ENCODE measurements at regions not wholly inside any gene's neighbourhood (a gene's known extent, or its start where the extent isn't known, plus 50 kb on each side); places are given as distances from the start of the nearest gene placed in this dataset.
"Not testable (repeated sequence)": the region's sequence is repeated elsewhere in the genome, so short reads cannot be mapped to it uniquely, and the experiment has no call there.

DNA sequence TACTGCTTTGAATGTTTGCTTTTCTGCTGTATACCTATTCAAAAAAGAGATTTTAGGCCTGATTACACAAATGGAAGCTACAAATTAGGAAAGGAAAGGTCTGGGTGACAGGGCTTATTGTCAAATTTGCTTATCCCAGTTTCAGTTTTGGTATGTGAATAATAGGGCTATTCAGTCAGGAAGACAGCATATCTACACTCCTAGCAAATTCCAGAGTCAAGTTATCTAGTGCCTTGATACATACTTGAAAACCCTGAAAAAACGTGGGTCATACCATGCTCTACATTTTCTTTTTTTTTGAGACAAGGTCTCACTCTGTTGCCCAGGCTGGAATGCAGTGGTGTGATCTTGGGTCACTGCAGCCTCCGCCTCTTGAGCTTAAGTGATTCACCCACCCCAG, 59.2 kb upstream of the CCDC180 start:
- not testable (repeated sequence) for DNase-seq

DNA sequence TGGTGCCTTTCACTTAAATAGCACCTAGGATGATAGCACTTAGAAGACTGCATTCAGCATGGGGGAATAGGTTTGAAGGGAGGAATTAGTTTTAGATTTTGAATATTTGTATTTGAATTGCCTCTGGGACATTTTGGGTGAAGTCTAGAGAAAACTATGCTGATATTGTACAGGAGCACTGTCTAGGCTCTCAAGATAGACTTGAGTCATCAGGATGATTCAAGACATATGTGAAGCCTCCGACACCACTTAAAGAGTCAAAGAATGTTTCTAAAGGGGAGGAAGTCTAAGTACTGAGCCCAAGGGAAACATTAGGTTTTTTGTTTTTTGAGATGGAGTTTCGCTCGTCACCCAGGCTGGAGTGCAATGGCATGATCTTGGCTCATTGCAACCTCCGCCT, 63.9 kb upstream of the CCDC180 start:
- no peak for DNase-seq

DNA sequence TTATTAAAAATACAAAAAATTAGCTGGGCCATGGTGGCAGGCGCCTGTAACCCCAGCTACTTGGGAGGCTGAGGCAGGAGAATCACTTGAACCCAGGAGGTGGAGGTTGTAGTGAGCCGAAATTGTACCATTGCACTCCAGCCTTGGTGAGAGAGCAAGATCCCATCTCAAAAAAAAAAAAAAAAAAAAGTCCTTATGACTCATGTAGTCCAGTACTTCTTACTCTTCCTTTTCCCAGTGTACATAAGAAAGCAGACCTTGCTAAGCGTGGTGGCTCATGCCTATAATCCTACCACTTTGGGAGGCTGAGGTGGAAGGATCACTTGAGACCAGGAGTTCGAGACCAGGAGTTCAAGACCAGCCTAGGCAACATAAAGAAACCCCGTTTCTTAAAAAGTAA, 66.0 kb upstream of the CCDC180 start:
- DNase-seq = not testable (repeated sequence)

DNA sequence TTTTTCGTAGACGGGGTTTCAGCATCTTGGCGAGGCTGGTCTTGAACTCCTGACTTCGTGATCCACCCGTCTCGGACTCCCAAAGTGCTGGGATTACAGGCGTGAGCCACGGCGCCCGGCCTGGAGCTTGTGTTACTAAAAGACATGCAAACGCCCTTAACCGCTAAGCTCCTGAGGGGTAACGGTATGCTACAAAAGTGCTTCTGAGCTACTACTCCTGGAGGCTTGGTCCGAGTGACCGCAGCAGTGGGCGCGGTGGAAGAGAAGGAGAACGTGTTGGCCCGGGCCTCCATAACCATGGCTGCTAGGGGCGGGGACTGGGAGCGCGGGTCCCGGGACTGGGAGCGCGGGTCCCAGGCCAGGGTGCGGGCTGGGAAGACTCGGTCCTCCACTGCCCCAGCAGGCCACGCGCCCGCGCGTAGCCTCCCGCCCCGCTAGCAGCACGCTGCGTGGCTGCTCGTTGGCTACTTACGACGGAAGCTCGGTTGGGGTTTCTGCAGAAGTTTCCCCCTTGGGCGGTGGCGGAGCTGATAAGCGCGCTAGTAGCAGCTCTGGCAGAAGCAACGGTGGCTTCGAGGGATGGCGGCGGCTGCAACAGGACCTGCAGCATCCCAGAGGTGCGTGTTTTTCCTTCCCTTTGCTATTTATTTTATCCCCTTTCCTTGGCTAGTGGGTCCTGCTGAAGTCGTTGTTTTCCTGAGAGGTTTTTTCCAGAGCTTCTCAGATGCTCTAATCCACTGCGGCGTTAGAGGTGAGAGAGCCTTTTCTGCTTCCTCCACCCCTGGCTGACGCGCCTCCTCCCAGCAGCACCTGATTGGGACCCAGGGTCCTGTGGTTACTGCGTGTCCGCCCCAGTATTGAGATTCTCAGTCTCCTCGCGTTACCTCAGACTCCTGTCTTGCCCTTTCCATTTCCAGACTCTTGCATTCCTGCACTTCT, 69.2 kb upstream of the CCDC180 start:
- peak; percentile 19 to 94 (median 89) for DNase-seq

DNA sequence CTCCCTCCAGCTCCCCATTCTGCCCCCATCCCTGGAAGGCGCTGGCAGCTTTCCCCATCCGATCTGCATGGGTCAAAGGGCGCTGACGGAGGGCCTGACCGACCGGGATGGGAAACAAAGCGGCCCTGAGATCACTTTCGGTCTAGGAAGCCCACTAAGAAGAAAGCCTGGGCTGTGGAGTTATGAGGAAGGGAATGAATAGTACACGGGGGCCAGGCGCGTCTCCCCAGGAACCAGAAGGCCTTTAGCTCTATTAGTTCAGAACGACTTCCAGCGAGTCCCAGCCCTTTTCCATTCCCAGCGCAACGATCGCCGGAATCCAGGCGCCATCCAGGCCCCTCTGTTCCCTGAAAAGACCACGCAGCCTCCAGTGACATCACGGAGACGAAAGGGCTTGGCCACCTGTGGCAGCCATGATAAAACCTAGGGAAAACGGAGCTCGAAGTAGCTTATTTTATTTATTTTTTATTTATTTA, 70.1 kb upstream of the CCDC180 start:
- peak in 1 of 3 experiments; percentile 46 for DNase-seq

DNA sequence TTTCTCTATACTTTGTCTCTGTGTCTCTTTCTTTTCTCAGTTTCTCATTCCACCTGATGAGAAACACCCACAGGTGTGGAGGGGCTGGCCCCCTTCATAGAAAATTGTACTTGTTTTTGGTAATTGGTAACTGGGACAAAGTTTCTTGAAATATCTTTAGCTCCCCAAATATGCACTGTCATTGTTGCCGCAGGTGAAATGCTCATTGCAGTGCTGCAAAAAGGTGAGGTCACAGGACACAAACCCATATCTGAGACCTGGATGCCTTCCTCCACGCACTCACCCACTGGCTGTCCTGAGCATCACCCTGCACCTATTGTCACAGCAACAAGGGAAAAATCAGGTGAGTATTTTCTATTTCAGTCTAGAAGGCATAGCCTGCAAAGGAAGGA, 74.5 kb upstream of the CCDC180 start:
- DNase-seq = not testable (repeated sequence)

DNA sequence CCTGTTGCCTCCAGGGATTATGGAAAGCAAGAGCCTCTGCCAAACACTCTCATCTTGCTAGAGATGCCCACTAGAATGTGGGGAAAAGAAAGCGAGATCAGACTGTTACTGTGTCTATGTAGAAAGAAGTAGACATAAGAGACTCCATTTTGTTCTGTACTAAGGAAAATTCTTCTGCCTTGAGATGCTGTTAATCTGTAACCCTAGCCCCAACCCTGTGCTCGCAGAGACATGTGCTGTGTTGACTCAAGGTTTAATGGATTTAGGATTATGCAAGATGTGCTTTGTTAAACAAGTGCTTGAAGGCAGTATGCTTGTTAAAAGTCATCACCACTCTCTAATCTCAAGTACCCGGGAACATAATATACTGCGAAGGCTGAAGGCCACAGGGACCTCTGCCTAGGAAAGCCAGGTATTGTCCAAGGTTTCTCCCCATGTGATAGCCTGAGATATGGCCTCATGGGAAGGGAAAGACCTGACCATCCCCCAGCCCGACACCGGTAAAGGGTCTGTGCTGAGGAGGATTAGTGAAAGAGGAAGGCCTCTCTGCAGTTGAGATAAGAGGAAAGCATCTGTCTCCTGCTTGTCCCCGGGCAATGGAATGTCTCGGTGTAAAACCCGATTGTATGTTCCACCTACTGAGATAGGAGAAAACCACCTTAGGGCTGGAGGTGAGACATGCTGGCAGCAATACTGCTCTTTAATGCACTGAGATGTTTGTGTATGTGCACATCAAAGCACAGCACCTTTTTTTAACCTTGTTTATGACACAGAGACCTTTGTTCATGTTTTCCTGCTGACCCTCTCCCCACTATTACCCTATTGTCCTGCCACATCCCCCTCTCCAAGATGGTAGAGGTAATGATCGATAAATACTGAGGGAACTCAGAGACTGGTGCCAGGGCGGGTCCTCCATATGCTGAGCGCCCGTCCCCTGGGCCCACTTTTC, 75.1 kb upstream of the CCDC180 start:
- DNase-seq = not testable (repeated sequence)

DNA sequence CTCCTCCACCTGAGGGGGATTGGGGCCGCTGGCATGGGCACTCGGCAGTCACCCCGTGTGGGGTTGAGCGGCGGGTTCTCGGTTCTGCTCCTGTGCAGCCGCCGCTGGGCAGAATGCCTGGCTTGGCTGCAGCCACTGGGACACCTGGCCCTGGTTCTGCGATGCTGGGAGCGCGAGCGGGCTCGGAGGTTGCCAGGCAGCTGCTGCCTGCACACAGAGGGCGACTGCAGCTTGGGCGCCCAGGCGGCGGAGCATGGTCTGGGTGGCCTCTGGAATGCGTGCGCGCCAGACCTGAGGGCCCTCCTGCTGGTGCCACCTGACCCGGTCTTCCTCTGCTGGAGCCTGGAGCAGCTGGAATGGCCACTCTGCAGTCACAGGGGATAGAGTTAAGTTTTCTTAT, 85.1 kb upstream of the CCDC180 start:
- peak in 2 of 3 experiments; percentile 73 to 74 for DNase-seq

DNA sequence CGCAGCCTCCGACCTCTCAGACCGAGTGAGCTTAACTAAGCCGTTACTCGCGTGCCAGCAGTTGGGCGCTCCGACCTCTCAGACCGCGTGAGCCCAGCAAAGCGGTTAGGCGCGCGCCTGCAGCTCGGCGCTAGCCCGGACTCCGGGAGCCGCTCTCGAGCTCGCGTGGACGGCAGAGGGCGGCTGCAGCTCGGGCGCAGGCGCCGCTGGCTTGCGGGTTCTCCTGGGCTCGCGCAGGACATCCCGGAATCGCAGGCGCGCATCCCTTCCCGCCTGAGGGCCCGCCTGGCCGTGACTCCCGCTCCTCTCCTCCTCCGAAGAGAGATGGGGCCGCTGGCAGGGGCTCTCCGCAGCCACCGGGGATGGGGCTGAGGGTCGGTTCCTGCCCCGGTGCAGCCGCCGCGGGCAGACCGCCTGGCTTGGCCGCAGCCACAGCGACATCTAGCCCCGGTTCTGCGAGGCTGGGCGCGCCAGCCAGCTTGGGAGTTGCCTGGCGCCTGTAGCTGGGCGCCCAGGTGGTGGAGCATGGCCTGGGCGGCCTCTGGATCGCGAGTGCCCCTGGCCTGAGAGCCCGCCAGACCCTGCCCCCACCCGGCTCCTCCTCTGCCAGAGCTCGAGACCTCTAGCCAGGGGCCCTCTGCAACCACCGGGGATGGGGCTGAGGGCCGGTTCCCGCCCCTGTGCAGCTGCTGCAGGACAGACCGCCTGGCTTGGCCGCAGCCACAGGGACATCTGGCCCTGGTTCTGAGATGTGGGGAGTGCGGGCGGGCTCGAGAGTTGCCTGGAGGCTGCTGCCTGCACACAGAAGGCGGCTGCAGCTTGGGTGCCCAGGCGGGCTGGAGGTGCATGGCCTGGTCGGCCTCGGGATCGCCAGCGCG, 85.7 kb upstream of the CCDC180 start:
- peak; percentile 11 to 84 (median 76) for DNase-seq

DNA sequence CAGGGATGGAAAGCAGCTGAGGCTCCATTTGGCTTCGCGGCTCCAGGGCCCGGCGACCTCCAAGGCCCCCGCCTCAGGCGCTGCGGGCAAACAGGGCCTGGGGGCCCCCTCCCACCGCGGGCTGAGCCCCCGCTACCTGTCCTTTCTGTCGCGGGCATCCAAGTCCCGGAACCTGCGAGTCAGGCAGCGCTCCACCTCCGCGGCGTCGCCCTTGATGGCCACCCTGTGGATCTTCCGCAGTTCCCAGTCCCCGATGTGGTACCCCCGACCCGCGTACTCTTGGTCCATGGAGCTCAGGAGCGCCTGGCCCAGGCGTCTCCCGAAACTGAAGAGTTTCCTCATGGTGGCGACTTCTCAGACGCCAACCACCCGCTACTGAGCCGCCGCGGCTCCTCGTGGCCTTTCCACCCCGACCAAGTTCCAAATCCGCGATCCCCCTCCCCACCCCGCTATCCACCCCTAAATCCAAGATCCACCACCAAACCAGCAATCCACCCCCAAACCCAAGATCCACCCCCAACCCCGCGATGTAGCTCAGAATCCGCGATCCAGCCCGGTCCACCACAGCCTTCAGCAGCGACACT, 86.5 kb upstream of the CCDC180 start:
- DNase-seq = peak in 1 of 3 experiments; percentile 31

DNA sequence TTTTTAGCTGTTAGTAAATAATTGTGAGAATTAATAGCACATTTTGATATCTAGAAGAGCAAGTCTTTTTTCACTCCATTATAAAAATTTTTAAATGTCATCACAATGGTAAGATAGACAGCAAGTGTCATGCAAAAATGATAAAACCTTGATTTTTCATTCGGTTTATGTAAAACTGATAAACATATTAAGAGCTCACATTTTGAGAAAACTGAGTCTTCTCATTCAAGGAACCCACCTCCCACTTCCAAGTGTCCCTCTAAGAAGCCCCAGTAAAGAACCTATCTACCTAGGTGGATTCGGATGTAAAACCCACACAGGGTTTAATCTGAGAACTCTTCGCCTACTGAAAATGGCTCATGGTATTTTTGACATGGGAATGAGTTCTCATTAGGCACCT, 87.1 kb upstream of the CCDC180 start:
- DNase-seq = not testable (repeated sequence)

DNA sequence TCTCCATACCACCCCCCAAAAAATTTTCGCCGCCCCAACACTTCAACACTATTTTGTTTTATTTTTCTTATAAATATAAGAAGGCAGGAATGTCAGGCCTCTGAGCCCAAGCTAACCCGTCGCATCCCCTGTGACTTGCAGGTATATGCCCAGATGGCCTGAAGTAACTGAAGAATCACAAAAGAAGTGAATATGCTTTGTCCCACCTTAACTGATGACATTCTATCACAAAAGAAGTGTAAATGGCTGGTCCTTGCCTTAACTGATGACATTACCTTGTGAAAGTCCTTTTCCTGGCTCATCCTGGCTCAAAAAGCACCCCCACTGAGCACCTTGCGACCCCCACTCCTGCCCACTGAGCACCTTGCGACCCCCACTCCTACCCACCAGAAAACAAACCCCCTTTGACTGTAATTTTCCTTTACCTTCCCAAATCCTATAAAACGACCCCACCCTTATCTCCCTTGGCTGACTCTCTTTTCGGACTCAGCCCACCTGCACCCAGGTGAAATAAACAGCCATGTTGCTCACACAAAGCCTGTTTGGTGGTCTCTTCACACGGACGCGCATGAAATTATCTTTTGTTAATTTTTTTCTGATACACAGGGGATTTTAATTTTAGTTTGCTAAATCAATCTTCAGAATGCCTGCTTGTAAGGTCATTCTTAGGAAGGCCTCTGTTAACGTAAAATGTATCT, 87.9 kb upstream of the CCDC180 start:
- not testable (repeated sequence) for DNase-seq

DNA sequence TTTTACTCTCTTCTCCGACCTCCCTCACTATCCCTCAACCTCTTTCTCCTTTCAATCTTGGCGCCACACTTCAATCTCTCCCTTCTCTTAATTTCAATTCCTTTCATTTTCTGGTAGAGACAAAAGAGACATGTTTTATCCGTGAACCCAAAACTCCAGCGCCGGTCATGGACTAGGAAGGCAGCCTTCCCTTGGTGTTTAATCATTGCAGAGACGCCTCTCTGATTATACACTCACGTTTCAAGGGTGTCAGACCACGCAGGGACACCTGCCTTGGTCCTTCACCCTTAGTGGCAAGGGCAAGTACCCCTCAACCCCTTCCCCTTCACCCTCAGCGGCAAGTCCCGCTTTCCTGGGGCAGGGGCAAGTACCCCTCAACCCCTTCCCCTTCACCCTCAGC, 92.3 kb upstream of the CCDC180 start:
- not testable (repeated sequence) for DNase-seq

DNA sequence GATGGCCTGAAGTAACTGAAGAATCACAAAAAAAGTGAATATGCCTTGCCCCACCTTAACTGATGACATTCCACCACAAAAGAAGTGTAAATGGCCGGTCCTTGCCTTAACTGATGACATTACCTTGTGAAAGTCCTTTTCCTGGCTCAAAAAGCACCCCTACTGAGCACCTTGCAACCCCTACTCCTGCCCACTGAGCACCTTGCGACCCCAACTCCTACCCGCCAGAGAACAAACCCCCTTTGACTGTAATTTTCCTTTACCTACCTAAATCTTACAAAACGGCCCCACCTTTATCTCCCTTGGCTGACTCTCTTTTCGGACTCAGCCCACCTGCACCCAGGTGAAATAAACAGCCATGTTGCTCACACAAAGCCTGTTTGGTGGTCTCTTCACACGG, 92.9 kb upstream of the CCDC180 start:
- DNase-seq = not testable (repeated sequence)

DNA sequence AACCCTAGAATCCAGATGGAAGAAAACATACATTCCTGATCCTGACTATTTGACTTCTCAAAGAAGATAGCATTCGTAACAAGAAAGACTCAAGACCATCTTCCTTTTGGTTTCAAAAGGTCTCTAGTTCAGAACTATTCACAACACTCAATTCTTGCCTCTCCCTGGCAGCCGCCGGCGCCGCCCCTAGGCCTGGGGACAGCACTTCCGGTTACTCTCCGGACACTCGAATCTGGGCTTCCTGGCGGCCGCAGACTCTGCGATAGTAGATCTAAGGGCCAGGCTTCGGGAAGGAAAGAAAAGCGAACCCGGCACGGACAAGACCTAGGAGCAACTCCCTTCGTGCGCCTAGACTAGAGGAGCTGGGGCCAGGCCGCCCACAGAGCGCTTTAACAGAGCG, 107.8 kb upstream of the CCDC180 start:
- not testable (repeated sequence) for DNase-seq

DNA sequence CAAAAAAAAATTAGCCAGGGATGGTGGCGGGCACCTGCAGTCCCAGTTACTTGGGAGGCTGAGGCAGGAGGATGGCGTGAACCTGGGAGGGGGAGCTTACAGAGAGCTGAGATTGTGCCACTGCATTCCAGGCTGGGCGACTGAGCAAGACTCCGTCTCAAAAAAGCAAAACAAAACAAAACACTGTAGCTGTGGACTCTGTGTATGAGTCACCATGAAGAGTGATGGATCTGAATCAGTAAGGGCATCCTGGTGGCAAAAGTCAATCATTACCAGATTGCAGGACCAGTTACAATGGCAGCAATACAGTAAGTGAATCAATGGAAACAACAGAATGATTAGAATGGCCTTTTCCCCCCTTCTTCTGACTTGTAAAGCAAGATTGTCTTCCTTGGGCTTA, 113.7 kb upstream of the CCDC180 start:
- not testable (repeated sequence) for DNase-seq

DNA sequence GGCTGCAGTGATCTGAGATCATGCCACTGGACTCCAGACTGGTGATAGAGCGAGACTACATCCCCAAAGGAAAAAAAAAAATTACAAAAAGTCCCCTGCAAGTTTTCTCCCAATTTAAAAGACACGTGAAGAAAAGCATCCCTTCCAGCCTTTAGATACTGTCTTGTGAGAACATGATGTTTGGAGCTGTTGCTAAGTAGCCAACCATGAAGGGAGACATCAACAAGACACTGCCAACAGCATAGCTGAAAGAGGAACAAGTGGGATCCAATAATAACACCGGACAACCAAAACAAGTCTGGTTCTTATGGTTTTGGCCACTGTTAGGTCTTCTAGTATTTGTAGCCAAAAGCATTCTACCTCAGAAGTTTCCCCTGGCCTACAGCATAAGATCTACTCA, 118.9 kb upstream of the CCDC180 start:
- DNase-seq = no peak

DNA sequence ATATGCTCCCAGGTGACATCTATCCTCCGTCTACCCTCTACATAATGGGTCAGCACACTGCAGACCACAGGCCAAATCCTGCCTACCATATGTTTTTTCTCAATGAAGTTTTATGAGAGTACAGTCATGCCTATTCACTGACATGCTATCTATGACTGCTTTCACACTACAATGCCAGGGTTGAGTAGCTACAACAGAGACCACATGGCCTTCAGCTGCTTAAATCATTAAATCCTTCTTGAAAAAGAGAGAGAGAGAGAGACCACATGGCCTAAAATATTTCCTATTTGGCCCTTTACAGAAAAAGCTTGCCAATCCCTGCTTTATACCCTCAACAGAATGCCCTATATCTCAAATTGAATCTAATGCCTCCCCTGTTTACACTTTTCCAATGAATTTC, 119.8 kb upstream of the CCDC180 start:
- DNase-seq = not testable (repeated sequence)

DNA sequence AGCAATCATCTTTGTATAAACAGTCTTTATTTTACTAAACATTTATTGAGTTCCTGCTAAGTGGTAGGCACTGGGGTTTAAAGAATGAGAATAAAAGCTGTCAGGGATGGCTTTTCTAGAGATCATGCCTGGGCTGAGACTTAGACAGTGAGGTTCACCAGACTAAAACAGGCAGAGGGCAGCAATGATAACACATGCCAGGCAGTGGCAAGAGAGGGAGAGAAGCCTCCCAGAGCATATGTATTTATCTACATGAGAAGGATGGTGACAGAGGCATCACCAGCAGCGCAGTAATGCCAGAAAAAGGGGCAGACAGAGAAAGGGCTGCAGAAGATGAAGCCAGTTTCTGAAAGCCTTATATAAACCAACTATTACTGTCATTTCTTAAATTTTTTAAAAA, 121.0 kb upstream of the CCDC180 start:
- DNase-seq = no peak

DNA sequence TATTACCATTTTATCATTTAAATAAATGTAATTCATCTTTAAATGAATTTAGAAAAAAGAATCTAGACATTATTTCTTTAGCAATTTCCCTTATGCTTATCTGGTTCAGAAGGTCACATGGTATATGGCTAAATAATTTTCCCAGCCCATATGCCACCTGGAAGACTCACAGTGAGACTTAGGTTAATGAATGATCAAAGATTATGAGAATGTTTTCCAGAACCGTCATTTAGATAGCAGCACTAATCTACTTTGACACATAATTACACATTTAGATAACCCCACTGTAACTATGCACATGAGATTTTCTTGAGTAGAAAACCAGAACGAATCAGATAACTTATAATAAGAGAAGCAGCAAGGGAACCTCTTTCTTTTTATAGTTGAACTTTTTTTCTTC, 124.9 kb upstream of the CCDC180 start:
- DNase-seq = not testable (repeated sequence)

DNA sequence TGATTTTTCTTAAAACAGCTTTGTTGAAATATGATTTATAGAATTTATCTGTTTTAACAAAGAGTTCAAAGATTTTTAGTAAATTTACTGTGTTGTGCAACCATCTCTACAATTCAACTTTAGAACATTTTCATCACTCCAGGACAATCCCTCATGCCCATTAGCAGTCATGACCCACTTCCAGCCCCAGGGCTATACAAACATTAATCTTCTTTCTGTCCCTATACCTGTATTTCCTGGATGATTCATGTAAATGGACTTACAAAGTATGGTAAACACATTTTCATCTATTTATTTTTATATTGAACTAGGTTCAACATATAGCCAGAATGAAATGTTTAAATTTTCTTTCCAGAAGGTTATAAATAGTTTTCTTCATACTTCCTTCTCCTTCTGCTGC, 127.8 kb upstream of the CCDC180 start:
- peak in 1 of 3 experiments; percentile 25 for DNase-seq

Data from NCI-H1417 (cell line).